ENCODE measurements at regions not wholly inside any gene's neighbourhood (a gene's known extent, or its start where the extent isn't known, plus 50 kb on each side); places are given as distances from the start of the nearest gene placed in this dataset.

DNA sequence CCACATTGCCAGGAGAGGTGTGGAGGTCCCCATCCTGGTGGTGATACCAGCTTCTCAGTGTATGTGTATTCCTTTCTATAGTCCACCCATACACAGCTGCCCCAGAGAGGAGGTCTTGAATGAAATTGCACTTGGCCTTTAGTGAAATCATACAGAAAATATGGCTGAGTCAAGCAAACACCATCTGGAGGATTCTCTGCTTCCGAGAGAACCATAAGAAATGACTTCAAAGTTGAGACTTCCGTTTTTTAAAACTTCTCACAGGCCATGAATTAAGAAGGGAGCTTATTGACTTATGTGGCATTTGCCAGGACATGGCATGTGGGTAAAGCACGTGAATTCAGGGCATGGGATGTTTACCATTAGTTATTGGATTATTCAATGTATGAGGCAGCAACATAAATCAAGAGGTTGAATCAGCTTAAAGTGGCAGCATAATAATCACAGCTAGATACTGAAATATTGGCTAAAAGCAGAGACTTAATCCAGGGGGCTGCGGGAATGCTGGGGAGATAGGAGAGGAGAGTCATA is 119.1 kb upstream of the MTNR1B start:
- Histone ChIP-seq H2BK20ac (ENCODE audit: low read length) (no peak overlapping the region), H3K79me2 (ENCODE audit: control insufficient read depth in 1 of 2, insufficient read depth in 2 of 2, low read length in 2 of 2) (no peaks in the 10 kb centered on the region), H3K4me3 (ENCODE audit: extremely low read depth in 1 of 4, insufficient read depth in 2 of 4, low read depth in 3 of 4, low read length in 4 of 4) (no peak overlapping the region), H2BK15ac (ENCODE audit: low read length) (no peak overlapping the region), H3K79me1 (ENCODE audit: low read depth, low read length) (no peaks in the 10 kb centered on the region), H3K4ac (replicated peaks; ENCODE audit: insufficient read length, low read depth, low read length) (no peak overlapping the region), H3K27ac (ENCODE audit: low read depth, low read length) (no peak overlapping the region), H3K14ac (ENCODE audit: insufficient read length) (no peak overlapping the region), H2BK5ac (ENCODE audit: low read depth, low read length) (no peak overlapping the region), H3K27me3 (replicated peaks in 1 of 4; ENCODE audit: control insufficient read depth in 3 of 4, extremely low read depth in 1 of 4, insufficient read depth in 3 of 4, low read length in 3 of 4) (no peaks in the 10 kb centered on the region), H3K18ac (ENCODE audit: extremely low read depth, low read length) (no peak overlapping the region), H2AFZ (ENCODE audit: low read length) (no peak overlapping the region), H2BK120ac (replicated peaks; ENCODE audit: low read depth, low read length) (no peak overlapping the region), H4K20me1 (replicated peaks in 1 of 2; ENCODE audit: control insufficient read depth in 1 of 2, insufficient read depth in 2 of 2, low read length in 2 of 2) (peaks cover 0 to 2% of the 10 kb centered on the region in 2 experiments), H2BK12ac (ENCODE audit: low read depth, low read length) (no peak overlapping the region), H3K4me2 (ENCODE audit: insufficient read depth in 1 of 2, low read depth in 2 of 2, low read length in 2 of 2) (no peak overlapping the region), H3K9ac (replicated peaks in 1 of 4; ENCODE audit: extremely low read depth in 1 of 4, low read depth in 3 of 4, low read length in 3 of 4) (no peak overlapping the region), H2AK5ac (ENCODE audit: low read depth, low read length) (no peak overlapping the region), H3K23me2 (ENCODE audit: low read depth, low read length) (no peaks in the 10 kb centered on the region), H4K8ac (ENCODE audit: extremely low read depth, insufficient read depth, low read length) (no peak overlapping the region), H4K91ac (replicated peaks; ENCODE audit: insufficient read length, low read length) (no peak overlapping the region), H4K5ac (ENCODE audit: insufficient read length, low read depth, low read length) (no peak overlapping the region), H3K4me1 (replicated peaks in 1 of 4; ENCODE audit: control insufficient read depth in 3 of 4, insufficient read depth in 4 of 4, low read length in 3 of 4) (no peaks in the 10 kb centered on the region), H3K23ac (ENCODE audit: insufficient read length) (no peak overlapping the region), H3K9me3 (ENCODE audit: insufficient read depth in 2 of 2, low read depth in 1 of 2, low read length in 1 of 2) (no peaks in the 10 kb centered on the region), H3K36me3 (ENCODE audit: control insufficient read depth in 2 of 4, insufficient read depth in 4 of 4, low read length in 3 of 4) (no peaks in the 10 kb centered on the region), H3K56ac (replicated peaks; ENCODE audit: insufficient read length, low read depth, low read length) (no peak overlapping the region)
- DNase-seq (ENCODE audit: low read depth in 1 of 2, low spot score in 2 of 2) (no peak), FAIRE-seq (no peak)
- WGBS, 2 experiments (ENCODE audit: extremely low coverage in 1 of 2, insufficient coverage in 1 of 2, insufficient read length in 1 of 2, insufficient replicate concordance in 2 of 2, low coverage in 1 of 2, low lambda C conversion rate in 2 of 2, missing lambda C conversion rate in 1 of 2): 88% methylated on average over 4 of the region's 4 CpGs; no CpG with 5 or more reads in 1 of the 2 experiments
- CTCF ChIA-PET (ENCODE audit: partially characterized antibody): interaction anchor here (1.2 to 3.4 kb wide), 2 partner anchors 11 to 16 kb away, joined by 4 to 17 read pairs; no protein-coding TSS in a partner anchor
- POLR2A ChIA-PET (ENCODE audit: partially characterized antibody): interaction anchor here (0.6 kb wide), 1 partner anchor 14 kb away, joined by 4 read pairs; no protein-coding TSS in a partner anchor
- TF ChIP-seq CHD2 (IDR thresholded peaks at IDR 0.05; ENCODE audit: low read length) (no peak), ATF2 (IDR thresholded peaks at IDR 0.05; ENCODE audit: low read length) (no peak), SP2 (IDR thresholded peaks at IDR 0.05; ENCODE audit: low read length) (no peak), KDM5A (IDR thresholded peaks at IDR 0.05; ENCODE audit: low read length) (no peak), KDM1A (IDR thresholded peaks at IDR 0.05; ENCODE audit: borderline replicate concordance, low read length) (no peak), SP1 (IDR thresholded peaks at IDR 0.05; ENCODE audit: low read depth, low read length) (no peak), GABPA (IDR thresholded peaks at IDR 0.05; ENCODE audit: borderline replicate concordance, insufficient read depth, low read length) (no peak), CBX8 (IDR thresholded peaks at IDR 0.05; ENCODE audit: borderline replicate concordance, low read depth, low read length) (no peak), POLR2AphosphoS5 (IDR thresholded peaks at IDR 0.05; ENCODE audit: low read depth, low read length) (no peak), KDM4A (IDR thresholded peaks at IDR 0.05; ENCODE audit: low read depth, low read length, severe bottlenecking) (no peak), FOSL1 (IDR thresholded peaks at IDR 0.05; ENCODE audit: insufficient read depth, low read depth, low read length) (no peak), EZH2 (IDR thresholded peaks at IDR 0.05; ENCODE audit: low read depth, low read length, severe bottlenecking) (no peak), HDAC6 (IDR thresholded peaks at IDR 0.05; ENCODE audit: low read depth, low read length) (no peak)
